ENCODE measurements at regions not wholly inside any gene's neighbourhood (a gene's known extent, or its start where the extent isn't known, plus 50 kb on each side); places are given as distances from the start of the nearest gene placed in this dataset.

DNA sequence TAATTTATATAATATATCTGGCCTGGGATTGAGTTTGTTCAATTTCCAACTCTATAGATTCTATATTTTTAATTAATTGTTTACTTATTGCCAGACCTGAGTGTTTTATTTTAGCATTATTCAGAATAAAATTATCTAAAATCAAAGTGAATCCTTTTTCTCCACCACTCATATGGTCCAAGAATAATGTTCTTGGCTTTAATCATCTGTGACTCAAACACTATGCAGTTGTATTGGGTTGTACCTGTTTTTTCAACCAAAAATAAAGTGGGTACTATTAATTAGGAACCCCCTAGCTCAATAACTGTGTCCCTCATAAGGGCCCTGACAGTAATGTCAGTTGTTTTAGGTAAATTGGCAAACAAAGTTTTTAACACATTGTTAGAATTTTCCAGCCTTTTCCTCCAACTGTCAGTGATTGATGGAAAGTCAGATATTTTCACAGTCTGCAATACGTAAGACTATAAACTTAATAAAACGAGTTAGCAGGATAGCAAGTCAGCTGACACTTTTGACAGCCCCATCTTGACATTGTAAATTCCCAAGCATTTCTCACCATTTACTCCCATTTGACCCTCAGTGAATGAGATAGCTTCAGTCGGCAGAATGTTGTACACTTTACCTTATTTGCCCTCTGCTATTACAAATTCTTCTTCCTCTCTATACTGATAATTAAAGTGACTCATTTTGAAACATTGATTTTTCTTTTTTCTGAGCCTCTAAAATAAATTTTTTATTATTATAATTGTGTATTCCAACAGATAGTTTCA, 587.4 kb downstream of the METTL4 start:
- TF ChIP-seq, protein P1, sequence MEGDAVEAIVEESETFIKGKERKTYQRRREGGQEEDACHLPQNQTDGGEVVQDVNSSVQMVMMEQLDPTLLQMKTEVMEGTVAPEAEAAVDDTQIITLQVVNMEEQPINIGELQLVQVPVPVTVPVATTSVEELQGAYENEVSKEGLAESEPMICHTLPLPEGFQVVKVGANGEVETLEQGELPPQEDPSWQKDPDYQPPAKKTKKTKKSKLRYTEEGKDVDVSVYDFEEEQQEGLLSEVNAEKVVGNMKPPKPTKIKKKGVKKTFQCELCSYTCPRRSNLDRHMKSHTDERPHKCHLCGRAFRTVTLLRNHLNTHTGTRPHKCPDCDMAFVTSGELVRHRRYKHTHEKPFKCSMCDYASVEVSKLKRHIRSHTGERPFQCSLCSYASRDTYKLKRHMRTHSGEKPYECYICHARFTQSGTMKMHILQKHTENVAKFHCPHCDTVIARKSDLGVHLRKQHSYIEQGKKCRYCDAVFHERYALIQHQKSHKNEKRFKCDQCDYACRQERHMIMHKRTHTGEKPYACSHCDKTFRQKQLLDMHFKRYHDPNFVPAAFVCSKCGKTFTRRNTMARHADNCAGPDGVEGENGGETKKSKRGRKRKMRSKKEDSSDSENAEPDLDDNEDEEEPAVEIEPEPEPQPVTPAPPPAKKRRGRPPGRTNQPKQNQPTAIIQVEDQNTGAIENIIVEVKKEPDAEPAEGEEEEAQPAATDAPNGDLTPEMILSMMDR (IDR thresholded peaks at IDR 0.05) = no peak
- no peak for TF ChIP-seq POLR2AphosphoS5 (IDR thresholded peaks at IDR 0.05; ENCODE audit: insufficient read depth in 1 of 2, low read depth in 1 of 2)
